Mucosa of descending colon (tissue), 3 donors: ENCODE measurements at regions not wholly inside any gene's neighbourhood (a gene's known extent, or its start where the extent isn't known, plus 50 kb on each side); places are given as distances from the start of the nearest gene placed in this dataset.
A peak's percentile ranks its signal among the peaks of the same experiment; 100 is the strongest.

Experiments
- ATAC-seq: fragments of 200-7000 bp; cut with Tn5 transposase; one replicate; pipeline ENCODE4 v1.9.1; 2020; ENCODE audit warnings: mild to moderate bottlenecking, moderate library complexity
- DNase-seq, 3 donors: peaks; one replicate each; pipeline ENCODE4 v3.0.0-alpha.2; 2020
- H3K36me3 ChIP-seq: fragments of 200-600 bp; one replicate; pipeline ENCODE4 v1.8.0; 2021; ENCODE audit warnings: low read depth, mild to moderate bottlenecking
- H3K4me1 ChIP-seq: fragments of 200-600 bp; one replicate; pipeline ENCODE4 v1.8.0; 2021; ENCODE audit warnings: low read depth, mild to moderate bottlenecking
- H3K4me3 ChIP-seq: fragments of 200-600 bp; one replicate; pipeline ENCODE4 v1.8.0; 2021; ENCODE audit warnings: mild to moderate bottlenecking
- H3K9me3 ChIP-seq: fragments of 200-600 bp; one replicate; pipeline ENCODE4 v1.8.0; 2021; ENCODE audit warnings: mild to moderate bottlenecking
- intact Hi-C, 2 donors: fragments of 100-400 bp; cut with DNase I in 1 of 2; cut with micrococcal nuclease in 1 of 2; formaldehyde crosslinking; loops; one replicate each; pipeline versions ENCODE4 v1.11.0 to v1.11.1; 2022; cut with DNase I, micrococcal nuclease
- TF ChIP-seq, protein P1 (sequence below): fragments of 200-600 bp; IDR thresholded peaks from one replicate; pipeline ENCODE4 v1.8.0; 2022; ENCODE audit warnings: antibody characterized with exemption, mild to moderate bottlenecking
- donor health status: DM: no; HTN: no; CAD: no; lungs with moderate emphysema.
- donor health status: DM: no; HTN: no; CAD: no.
- donor health status: DM: no; HTN: yes; CAD: no.

DNA sequence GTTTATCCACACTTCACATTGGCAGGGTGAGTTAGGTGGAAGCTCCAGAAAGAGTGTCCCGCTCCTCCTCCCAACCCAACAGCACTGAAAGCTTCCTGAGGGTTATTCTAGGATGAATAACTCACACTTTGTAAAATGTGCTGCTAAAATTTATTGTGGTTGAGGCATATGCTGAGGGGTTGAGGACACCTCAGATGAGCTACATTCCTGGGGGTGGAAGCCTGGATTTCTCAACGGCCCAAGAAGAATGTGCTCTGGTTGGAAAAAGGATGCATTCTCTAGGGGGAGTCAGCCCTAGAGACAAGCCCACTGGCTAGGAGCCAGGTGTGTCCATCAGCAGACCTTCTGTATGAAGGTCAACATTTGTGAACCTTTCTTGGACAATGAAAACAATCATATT is 91.5 kb upstream of the PDE1C start:
- Histone ChIP-seq H3K4me3 (no peak overlapping the region), H3K36me3 (no peaks in the 10 kb centered on the region), H3K9me3 (no peaks in the 10 kb centered on the region), H3K4me1 (no peaks in the 10 kb centered on the region)
- DNase-seq (no peak), ATAC-seq (no peak)
- TF ChIP-seq, protein P1, sequence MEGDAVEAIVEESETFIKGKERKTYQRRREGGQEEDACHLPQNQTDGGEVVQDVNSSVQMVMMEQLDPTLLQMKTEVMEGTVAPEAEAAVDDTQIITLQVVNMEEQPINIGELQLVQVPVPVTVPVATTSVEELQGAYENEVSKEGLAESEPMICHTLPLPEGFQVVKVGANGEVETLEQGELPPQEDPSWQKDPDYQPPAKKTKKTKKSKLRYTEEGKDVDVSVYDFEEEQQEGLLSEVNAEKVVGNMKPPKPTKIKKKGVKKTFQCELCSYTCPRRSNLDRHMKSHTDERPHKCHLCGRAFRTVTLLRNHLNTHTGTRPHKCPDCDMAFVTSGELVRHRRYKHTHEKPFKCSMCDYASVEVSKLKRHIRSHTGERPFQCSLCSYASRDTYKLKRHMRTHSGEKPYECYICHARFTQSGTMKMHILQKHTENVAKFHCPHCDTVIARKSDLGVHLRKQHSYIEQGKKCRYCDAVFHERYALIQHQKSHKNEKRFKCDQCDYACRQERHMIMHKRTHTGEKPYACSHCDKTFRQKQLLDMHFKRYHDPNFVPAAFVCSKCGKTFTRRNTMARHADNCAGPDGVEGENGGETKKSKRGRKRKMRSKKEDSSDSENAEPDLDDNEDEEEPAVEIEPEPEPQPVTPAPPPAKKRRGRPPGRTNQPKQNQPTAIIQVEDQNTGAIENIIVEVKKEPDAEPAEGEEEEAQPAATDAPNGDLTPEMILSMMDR: no peak
- intact Hi-C loops: no loop called here

DNA sequence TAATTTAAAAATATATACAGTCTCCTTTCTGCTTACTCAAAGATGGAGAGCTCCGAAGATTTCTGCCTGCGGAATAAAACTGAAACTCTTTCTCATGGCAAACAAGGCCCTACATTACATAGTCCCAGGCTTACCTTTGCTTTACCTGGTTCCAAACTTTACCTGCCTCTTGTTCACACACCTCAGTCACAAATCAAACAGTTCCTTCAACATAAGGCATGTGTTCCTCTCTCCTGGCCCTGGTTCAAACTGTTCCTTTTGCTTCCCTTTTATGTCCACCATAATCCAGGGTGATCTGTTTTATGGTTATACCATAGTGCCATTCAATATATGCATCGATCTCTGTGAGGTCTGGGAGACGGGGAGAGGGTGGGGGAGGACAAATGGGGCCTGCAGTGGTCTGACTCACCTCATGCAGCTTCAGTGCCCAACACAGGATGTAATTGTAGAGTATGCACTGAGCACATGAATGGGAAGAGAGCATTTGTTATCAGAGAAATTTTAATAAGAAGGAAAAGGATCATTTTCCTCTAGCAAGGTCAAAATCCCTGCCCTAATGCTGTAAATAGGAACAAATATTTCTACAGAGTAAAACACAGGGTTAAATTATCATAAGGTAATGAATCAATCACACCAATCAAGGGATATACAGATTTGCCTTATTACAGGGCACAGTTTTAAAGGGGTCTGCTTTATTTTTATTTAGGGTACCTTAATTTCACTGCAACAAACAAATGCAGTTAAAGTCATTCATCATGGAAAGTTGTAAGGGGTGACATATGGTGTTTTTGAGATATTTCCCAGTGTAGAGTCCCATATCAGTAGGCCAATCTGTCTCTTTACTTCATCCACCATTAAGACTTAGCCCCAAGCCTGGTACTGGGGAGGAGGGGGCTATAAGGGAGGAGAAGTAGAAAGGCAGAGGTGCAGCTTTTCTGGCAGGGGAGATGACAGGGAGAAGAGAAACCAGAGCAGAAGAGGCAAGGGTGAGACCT is 88.8 kb upstream of the PDE1C start:
- no peak for DNase-seq
- H3K4me3 ChIP-seq: no peak overlapping the region
- ATAC-seq: peak; percentile 53
- no peaks in the 10 kb centered on the region for H3K9me3 ChIP-seq
- intact Hi-C loops: no loop called here
- H3K4me1 ChIP-seq: no peaks in the 10 kb centered on the region
- TF ChIP-seq, protein P1: no peak
- H3K36me3 ChIP-seq: no peaks in the 10 kb centered on the region

DNA sequence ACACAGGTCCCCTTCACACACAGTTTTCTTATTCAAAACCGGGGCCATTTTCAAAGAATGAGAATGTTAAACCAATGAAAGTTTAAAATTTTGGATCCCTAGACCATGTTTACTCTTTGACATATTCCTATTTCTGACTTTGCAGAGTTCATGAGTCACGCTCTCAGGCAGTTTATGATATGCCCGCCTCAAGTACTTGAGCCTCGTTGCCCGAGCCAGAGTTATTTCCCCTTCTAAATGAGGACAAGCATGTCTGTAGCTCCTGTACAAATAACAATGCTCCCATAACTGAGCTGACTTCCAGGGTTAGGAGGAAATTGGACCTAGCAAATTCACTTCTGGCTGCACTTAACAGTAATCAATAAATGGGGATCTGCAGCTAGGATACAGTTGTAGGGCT is 87.9 kb upstream of the PDE1C start:
- TF ChIP-seq, protein P1: no peak
- intact Hi-C loops: no loop called here
- Histone ChIP-seq H3K36me3 (no peaks in the 10 kb centered on the region), H3K9me3 (no peaks in the 10 kb centered on the region), H3K4me3 (no peak overlapping the region), H3K4me1 (no peaks in the 10 kb centered on the region)
- DNase-seq: no peak
- peak; percentile 49 for ATAC-seq

DNA sequence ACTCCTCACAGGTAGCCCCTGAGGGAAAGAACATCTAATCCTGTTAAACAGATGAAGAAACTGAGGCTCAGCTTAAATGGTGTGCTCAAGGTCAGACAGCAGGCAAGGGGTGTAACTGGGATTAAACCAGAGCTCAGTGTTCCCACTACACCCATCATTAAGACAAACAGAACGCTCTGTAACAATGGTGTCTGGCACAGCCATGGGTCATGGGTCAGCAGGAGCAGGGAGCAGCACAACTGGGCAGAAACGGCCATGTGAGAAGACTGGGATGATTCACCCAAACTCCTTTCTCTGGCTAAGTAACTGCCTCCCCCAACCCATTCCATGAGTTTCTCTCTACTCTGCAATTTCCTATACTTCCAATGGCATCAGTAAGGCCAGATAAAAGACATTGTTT is 85.5 kb upstream of the PDE1C start:
- Histone ChIP-seq H3K36me3 (no peaks in the 10 kb centered on the region), H3K9me3 (no peaks in the 10 kb centered on the region), H3K4me3 (no peak overlapping the region), H3K4me1 (no peaks in the 10 kb centered on the region)
- ATAC-seq (no peak), DNase-seq (no peak)
- intact Hi-C loops: no loop called here
- TF ChIP-seq, protein P1: no peak

DNA sequence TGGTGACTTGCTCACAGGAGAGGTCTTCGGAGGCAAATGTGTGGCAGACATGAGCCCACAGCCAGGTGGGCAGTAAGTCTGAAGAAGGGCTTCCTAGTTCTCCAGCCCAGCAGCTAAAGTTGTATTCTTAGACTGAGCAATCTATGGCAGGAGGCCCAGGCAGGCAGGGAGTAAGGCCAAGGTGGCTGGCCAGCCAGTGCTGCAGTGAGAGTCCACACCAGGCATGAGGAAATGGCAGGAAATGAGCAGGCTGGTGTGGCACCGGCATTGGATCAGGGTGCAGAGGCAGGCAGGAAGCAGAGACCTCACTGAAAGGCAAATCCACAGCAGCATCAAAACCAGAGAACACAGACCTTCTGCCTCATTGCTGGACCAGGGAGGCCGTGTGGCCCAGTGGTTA is 84.6 kb upstream of the PDE1C start:
- Histone ChIP-seq H3K9me3 (no peaks in the 10 kb centered on the region), H3K36me3 (no peaks in the 10 kb centered on the region), H3K4me3 (no peak overlapping the region), H3K4me1 (no peaks in the 10 kb centered on the region)
- TF ChIP-seq, protein P1: no peak
- no peak for ATAC-seq
- DNase-seq: no peak
- intact Hi-C loops: no loop called here
